GM13976 (cell line): ENCODE measurements at regions not wholly inside any gene's neighbourhood (a gene's known extent, or its start where the extent isn't known, plus 50 kb on each side); places are given as distances from the start of the nearest gene placed in this dataset.
"Not testable (repeated sequence)": the region's sequence is repeated elsewhere in the genome, so short reads cannot be mapped to it uniquely, and the experiment has no call there.

ENCODE experiments used
- DNase-seq: peaks from one replicate; pipeline ENCODE4 v3.0.0; 2012; ENCODE audit warnings: low spot score
- in situ Hi-C: fragments of 300-500 bp; cut with MboI; formaldehyde crosslinking; loops from one replicate; pipeline ENCODE4 v1.12.0; 2022; ENCODE audit warnings: low sequenced_read_pairs, mixed read lengths, inconsistent platforms; ENCODE audit not compliant: unreplicated experiment
- TF ChIP-seq, protein P1 (sequence below): IDR thresholded peaks from 2 replicates; pipeline ENCODE4 v1.5.1; 2012; ENCODE audit warnings: borderline replicate concordance, mild to moderate bottlenecking; ENCODE audit not compliant: insufficient read depth; ENCODE audit errors: extremely low read depth, missing control alignments, control extremely low read depth

DNA sequence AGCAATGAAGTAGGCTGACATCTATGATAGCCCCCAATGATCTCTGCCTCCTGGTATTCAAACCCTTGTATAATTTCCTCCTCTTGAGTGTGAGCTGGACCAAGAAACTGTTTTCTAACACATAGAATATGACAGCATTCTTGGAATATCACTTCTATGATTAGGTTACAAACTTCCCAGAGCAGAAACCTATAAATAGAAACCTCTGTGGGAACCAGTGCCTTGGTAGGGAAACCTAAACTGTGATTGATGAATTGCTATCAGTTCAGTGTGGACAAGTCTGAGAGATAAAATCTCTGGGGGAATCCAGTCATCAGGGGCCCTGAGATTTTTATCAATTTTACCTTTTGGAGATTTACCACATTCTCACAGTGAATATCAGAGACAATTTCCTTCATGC is 756.5 kb upstream of the AGA start:
- TF ChIP-seq, protein P1, sequence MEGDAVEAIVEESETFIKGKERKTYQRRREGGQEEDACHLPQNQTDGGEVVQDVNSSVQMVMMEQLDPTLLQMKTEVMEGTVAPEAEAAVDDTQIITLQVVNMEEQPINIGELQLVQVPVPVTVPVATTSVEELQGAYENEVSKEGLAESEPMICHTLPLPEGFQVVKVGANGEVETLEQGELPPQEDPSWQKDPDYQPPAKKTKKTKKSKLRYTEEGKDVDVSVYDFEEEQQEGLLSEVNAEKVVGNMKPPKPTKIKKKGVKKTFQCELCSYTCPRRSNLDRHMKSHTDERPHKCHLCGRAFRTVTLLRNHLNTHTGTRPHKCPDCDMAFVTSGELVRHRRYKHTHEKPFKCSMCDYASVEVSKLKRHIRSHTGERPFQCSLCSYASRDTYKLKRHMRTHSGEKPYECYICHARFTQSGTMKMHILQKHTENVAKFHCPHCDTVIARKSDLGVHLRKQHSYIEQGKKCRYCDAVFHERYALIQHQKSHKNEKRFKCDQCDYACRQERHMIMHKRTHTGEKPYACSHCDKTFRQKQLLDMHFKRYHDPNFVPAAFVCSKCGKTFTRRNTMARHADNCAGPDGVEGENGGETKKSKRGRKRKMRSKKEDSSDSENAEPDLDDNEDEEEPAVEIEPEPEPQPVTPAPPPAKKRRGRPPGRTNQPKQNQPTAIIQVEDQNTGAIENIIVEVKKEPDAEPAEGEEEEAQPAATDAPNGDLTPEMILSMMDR: no peak
- in situ Hi-C loops: no loop called here
- DNase-seq: no peak

DNA sequence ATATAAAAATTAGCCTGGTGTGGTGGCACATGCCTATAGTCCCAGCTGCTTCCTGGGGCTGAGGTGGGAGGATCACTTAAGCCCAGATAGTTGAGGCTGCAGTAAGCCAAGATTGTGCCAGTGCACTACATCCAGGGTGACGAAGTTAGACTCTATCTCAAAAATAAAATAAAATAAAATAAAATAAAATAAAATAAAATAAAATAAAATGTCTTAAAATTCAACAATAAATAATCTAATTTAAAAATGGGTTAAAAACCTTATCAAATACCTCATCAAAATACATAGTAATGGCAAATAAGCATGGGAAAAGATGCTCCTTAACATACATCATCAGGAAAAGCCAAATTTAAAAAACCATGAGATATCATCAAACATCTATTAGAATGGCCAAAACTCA is 760.2 kb upstream of the AGA start:
- in situ Hi-C loops: no loop called here
- TF ChIP-seq, protein P1: no peak
- no peak for DNase-seq

DNA sequence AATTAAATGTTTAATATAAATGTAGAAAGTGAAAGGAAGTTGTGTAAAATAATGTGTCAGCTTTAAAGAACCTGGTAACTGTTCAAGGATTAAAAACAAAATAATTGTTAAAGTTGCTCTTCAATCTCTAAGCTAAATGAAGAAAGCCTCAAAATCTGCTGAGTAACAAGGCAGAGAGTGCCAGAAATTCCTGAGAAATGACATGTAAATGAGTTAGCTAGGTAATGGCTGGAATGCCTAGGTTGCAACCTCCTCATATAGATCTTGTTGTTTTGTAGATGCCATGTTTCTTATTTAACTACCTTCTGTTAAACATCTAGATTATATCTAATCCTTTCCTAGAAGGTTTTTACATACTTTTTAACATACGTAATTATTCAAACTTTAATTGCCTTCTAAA is 763.6 kb upstream of the AGA start:
- in situ Hi-C loops: no loop called here
- DNase-seq: no peak
- TF ChIP-seq, protein P1: no peak

DNA sequence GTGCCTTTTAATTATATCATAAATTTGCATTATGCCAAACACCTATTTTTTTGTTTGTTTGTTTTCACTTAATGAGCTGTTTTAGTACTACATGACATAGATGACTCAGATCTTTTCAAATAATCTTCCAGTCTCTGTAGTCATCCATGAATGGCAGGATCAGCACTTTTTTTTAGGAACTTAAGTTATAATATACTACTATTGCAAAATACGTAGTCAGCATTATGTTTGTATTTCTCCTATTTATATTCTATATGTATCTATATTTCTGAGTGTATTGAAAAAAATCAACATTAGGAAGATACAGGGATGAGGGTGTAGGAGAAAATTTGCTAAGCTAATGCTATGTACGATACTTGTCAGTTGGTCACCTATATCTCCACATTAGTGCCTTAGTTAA is 773.1 kb upstream of the AGA start:
- TF ChIP-seq, protein P1: no peak
- no peak for DNase-seq
- in situ Hi-C loops: no loop called here

DNA sequence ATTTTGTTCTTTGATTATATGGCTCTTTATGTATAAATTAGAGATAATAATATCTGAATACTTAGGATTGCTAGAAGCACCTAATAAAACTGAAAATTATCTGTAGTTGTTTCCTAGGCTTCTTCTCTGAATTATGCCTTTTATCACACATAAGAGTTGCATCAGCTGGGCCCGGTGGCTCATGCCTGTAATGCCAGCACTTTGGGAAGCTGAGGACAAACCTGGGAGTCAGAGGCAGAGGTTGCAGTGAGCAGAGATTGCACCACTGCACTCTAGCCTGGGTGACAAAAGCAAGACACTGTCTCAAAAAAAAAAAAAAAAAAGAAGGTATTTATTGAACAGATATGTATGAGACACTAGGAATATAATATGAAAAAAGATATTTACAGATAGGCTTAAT is 773.5 kb upstream of the AGA start:
- in situ Hi-C loops: no loop called here
- TF ChIP-seq, protein P1: no peak
- DNase-seq: no peak

DNA sequence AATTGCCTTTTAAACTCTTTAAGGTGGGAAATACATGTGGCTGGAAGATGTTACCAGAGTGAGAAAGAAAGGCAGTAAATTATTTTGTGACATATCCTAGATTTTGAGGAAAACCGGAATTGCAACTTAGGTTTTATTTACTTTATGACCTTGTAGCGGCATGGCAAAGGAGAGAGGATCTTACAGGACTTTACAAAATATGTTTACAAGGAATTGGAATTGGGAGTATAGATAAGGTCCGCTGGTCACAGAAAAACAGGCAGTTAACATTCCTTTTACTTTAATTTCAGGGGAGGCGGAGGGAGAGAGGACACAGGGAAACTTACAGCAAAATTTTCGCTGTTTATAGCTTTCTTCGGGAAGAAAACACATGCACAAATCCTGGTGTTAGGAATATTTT is 784.2 kb upstream of the AGA start:
- in situ Hi-C loops, DNase-seq: not testable (repeated sequence)

DNA sequence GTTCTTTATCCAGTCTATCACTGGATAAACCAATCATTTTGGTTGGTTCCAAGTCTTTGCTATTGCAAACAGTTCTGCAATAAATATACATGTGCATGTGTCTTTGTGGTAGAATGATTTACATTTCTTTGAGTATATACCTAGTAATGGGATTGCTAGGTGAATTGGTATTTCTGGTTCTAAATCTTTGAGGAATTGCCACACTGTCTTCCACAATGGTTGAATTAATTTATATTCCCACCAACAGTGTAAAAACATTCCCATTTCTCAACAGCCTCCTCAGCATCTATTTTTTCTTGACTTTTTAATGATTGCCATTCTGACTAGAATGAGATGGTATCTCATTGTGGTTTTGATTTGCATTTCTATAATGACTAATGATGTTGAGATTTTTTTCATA is 791.7 kb upstream of the AGA start:
- in situ Hi-C loops: no loop called here
- no peak for DNase-seq
- TF ChIP-seq, protein P1: no peak
